ENCODE measurements at regions not wholly inside any gene's neighbourhood (a gene's known extent, or its start where the extent isn't known, plus 50 kb on each side); places are given as distances from the start of the nearest gene placed in this dataset.

DNA sequence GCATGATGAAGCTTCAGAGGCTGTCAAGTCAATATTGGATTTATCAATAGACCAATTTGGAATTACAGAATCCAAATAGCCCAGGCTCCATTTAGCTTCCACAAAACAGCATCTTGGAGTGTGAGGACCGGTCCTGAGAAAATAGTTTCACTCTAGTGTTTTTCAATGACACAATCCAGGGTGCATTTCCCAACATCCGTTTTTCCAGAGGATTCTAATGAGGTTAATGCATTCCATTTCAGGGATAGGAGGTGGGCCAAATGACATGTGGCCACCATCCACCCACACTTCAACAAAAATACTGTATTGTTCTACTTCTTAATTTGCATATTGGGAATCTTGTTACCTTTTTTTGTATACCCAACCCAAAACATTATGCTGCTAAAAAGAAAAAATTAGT lies 229.8 kb upstream of the LDB2 start:
- no peaks in the 10 kb centered on the region for H3K36me3 ChIP-seq
- no peak overlapping the region for H3K4me3 ChIP-seq
- H3K27ac ChIP-seq = no peak overlapping the region
- DNase-seq = no peak
- no peaks in the 10 kb centered on the region for H3K4me1 ChIP-seq
- H3K9me3 ChIP-seq (replicated peaks) = no peaks in the 10 kb centered on the region
- no peaks in the 10 kb centered on the region for H3K27me3 ChIP-seq

DNA sequence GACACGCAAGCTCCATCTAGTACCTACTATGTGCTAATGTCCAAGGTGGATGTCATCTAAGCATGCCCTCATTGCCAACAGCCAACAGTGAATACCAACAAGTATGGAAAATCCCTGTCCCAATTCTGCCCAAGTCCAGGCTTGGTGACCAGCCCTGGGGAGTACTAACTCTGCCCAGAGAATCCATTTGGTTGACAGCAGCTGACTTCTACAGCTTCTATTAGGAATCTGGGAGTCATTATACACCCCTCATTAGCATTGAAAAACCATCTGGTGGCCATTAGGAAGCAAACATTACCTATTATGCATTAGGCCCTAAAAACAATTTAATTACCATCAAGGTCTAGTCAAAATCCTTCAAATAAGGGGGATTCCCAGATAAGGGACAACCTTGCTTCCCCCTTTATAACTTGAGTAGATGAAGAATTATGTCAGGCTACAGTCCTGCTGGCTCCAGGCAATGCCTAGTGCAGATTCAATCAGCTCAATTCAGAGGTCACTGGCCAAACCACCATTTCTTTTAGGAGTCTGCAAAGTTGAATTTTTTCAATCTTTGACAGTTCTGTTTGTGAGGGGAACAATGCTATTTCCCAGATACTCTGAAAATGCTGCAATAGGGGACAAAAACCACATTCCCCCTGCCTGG lies 228.0 kb upstream of the LDB2 start:
- Histone ChIP-seq H3K4me1 (no peaks in the 10 kb centered on the region), H3K27ac (no peak overlapping the region), H3K9me3 (replicated peaks) (no peaks in the 10 kb centered on the region), H3K36me3 (no peaks in the 10 kb centered on the region), H3K4me3 (no peak overlapping the region), H3K27me3 (no peaks in the 10 kb centered on the region)
- DNase-seq = no peak

DNA sequence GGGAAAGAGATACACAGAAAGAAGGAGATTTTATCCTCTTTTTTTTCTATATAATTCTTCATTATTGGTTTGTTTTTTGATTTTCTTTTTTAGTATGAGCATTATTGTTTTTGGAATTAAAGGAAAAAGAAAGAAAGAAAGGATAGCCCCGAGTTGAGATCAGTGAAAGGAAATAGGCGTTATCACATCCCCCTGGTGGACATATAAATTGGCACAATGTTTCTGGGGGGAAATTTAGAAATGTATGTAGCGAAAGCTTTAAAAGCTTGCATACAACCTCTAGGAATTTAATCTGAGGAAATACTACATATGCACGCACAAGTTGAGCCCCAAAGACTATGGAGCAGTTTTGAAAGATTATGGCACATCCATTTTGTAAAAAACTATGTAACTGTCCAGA lies 226.3 kb upstream of the LDB2 start:
- DNase-seq = no peak
- no peak overlapping the region for H3K4me3 ChIP-seq
- no peak overlapping the region for H3K27ac ChIP-seq
- no peaks in the 10 kb centered on the region for H3K4me1 ChIP-seq
- no peaks in the 10 kb centered on the region for H3K9me3 ChIP-seq (replicated peaks)
- no peaks in the 10 kb centered on the region for H3K36me3 ChIP-seq
- H3K27me3 ChIP-seq = no peaks in the 10 kb centered on the region

DNA sequence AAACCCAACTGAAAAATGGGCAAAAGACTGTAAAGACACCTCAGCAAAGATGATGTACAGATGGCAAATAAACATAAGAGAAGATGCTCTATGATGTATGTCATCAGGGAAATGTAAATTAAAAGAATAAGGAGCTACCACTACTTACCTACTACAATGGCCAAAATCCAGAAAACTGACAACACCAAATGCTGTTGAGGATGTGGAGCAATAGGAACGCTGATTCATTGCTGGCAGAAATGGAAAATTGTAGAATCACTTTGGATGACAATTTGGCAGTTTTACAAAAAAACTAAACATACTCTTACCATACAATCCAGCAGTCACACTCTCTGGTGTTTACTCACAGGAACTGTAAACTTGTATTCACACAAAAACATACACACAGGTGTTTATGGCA lies 222.3 kb upstream of the LDB2 start:
- Histone ChIP-seq H3K27ac (no peak overlapping the region), H3K4me1 (no peaks in the 10 kb centered on the region), H3K36me3 (no peaks in the 10 kb centered on the region), H3K9me3 (replicated peaks) (no peaks in the 10 kb centered on the region), H3K27me3 (no peaks in the 10 kb centered on the region), H3K4me3 (no peak overlapping the region)
- no peak for DNase-seq

DNA sequence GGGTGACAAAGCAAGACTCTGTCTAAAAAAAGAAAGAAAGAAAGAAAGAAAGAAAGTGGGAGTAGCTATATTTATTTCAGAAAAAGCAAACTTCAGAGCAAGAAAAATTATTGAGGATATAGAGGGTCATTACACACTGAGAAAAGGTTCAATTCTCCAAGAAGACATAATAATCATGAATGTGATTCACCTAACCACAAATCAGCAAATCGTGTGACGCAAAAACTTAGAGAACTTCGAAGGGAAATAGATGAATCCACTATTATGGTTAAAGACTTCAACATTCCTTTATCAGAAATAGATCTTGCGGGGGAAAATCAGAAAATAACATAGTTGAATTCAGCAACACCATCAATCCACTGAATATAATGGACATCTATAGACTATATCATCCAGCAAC lies 219.3 kb upstream of the LDB2 start:
- H3K27me3 ChIP-seq = no peaks in the 10 kb centered on the region
- no peak overlapping the region for H3K27ac ChIP-seq
- H3K4me3 ChIP-seq = no peak overlapping the region
- H3K9me3 ChIP-seq (replicated peaks) = no peaks in the 10 kb centered on the region
- H3K36me3 ChIP-seq = no peaks in the 10 kb centered on the region
- DNase-seq = no peak
- H3K4me1 ChIP-seq = no peaks in the 10 kb centered on the region

DNA sequence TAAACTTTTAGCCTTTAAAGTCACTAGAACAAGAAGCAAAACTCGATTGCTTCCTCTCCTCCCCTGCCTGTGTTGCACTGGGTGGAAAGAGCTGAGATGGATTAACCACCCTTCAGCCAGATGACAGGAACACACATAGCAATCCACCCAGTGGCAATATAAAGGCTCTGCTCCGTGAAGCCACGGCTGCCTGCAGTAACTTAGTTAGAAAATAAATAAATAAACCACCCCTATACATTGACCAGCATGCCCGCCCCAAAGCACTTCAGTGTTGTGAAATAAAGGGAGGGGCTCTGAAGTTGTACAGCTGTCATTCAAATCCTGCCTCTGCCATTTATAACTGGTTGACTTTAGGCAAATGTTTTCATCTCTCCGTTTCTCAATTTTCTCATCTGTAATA lies 217.1 kb upstream of the LDB2 start:
- Histone ChIP-seq H3K36me3 (no peaks in the 10 kb centered on the region), H3K9me3 (replicated peaks) (no peaks in the 10 kb centered on the region), H3K4me1 (no peaks in the 10 kb centered on the region), H3K4me3 (no peak overlapping the region), H3K27me3 (no peaks in the 10 kb centered on the region), H3K27ac (no peak overlapping the region)
- no peak for DNase-seq

DNA sequence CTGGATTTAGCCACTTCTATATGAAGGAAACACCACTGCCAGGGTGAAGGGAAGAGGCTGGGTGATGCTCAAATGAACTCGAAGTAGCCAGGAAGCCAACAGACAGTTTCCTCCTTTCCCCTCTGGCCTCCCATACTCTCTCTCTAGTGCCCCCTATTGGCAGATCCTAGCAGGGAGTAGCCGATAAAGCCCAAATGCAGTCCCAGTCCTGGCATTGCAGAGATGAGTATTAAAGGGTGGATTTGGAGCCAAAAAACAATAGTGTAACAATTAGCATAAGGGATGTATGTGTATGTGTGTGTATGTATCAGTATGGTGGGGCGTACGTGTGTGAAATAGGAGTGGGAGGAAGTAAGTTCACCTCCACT lies 213.8 kb upstream of the LDB2 start:
- H3K27ac ChIP-seq = no peak overlapping the region
- peak; percentile 17 to 53 for DNase-seq
- no peaks in the 10 kb centered on the region for H3K9me3 ChIP-seq (replicated peaks)
- no peaks in the 10 kb centered on the region for H3K36me3 ChIP-seq
- H3K4me1 ChIP-seq = no peaks in the 10 kb centered on the region
- no peaks in the 10 kb centered on the region for H3K27me3 ChIP-seq
- no peak overlapping the region for H3K4me3 ChIP-seq

DNA sequence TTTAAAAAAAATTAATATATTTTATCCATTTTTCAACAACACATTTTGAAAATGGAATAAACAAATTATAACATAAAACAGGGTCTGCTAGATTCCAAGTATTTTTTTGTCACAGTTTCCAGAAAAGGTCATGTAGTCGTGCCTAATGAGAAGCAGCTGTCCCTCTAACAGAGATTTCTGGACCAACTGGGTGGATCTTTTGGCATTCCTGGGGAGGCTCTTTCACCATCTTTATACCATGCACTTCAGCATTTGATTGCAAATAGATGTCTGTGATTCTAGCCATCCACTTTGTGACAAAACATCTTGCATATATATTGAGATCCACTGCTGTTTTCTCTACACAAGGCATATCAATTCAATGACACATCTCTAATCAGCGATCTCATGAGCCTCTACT lies 210.7 kb upstream of the LDB2 start:
- no peak for DNase-seq

DNA sequence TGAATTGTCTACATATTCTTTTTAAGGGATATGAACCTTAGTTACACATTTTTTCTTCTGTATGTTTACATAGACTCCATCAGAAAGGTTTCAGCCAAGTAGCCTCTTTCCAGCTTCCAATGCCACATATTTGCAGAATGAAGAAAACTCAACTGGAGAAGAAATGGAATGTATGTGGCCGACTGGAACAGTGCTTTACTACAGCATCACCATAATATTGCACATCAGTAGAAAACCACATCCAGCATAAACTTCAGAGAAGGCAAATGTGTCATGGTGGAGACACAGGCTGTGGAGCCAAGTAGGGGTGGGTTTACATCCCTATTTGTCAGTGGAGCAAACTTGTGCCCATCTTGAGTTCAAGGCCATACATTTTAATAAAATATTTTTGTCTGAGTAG lies 204.8 kb upstream of the LDB2 start:
- Histone ChIP-seq H3K4me3 (no peak overlapping the region), H3K36me3 (no peaks in the 10 kb centered on the region), H3K4me1 (no peaks in the 10 kb centered on the region), H3K27ac (no peak overlapping the region), H3K9me3 (replicated peaks) (no peaks in the 10 kb centered on the region), H3K27me3 (no peaks in the 10 kb centered on the region)
- DNase-seq = no peak

More for the DNA sequence above, 210.7 kb upstream of the LDB2 start:
- Histone ChIP-seq H3K27ac (no peak overlapping the region), H3K9me3 (replicated peaks) (no peaks in the 10 kb centered on the region), H3K4me1 (no peaks in the 10 kb centered on the region), H3K27me3 (no peaks in the 10 kb centered on the region), H3K36me3 (no peaks in the 10 kb centered on the region), H3K4me3 (no peak overlapping the region)

DNA sequence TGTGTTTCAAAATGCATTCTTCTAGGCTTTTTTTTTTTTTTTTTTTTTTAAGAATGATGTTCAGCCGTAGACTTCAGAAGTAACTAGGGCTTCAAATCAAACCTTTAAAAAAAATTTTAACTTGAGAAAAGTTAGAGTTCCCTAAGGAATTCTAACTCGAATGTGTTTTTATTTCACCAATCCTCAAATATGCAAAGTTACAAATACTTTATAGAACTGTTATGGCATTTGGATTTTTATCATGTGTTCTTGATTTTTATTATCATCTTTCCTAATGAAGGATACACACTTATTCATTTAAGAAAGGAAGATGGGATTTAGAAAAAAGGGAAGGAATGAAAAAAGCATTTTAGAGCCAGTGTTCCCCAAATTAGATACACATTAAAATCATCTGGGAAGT lies 200.6 kb upstream of the LDB2 start:
- H3K4me1 ChIP-seq = no peaks in the 10 kb centered on the region
- no peak overlapping the region for H3K27ac ChIP-seq
- H3K4me3 ChIP-seq = no peak overlapping the region
- no peaks in the 10 kb centered on the region for H3K9me3 ChIP-seq (replicated peaks)
- no peaks in the 10 kb centered on the region for H3K36me3 ChIP-seq
- no peaks in the 10 kb centered on the region for H3K27me3 ChIP-seq
- no peak for DNase-seq

DNA sequence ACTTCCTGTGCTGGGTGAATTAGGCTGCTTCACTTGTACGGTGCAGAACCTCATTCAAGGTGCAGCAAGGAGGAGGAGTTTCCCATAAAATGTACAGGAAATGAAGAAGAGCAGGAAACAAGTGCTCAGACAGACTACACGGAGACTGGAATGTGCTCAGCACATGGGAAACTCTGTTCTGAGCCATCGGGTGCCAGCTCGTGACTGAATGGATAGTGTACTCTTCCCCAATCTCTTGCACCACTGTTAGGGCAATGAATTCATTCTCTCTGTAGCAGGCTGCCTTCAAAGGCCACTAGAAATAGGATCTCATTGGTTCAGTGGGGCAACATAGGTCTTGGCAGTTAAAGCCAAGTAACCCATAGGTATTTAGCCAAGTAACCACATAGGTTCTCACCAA lies 200.0 kb upstream of the LDB2 start:
- DNase-seq = no peak
- H3K4me3 ChIP-seq = no peak overlapping the region
- H3K9me3 ChIP-seq (replicated peaks) = no peaks in the 10 kb centered on the region
- no peaks in the 10 kb centered on the region for H3K36me3 ChIP-seq
- no peak overlapping the region for H3K27ac ChIP-seq
- no peaks in the 10 kb centered on the region for H3K27me3 ChIP-seq
- no peaks in the 10 kb centered on the region for H3K4me1 ChIP-seq

DNA sequence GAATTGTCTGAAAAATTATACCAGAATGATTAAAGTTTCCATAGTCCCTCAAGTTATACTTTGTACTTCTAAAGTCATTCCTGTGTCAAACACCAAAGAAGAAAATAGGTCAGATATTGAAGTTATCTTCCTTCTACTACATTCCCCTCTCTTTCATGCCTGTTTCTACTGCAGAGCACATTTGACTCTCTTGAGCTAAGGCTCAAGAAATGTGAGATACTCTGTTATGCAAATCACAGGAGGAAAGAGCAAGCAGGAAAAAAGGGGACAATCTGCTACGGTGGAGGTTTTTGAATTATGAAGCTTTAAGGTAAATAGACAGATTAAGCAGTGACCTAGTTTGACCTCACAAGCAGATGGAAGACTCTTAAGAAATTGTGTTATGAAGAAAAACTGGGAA lies 198.9 kb upstream of the LDB2 start:
- no peak overlapping the region for H3K27ac ChIP-seq
- no peaks in the 10 kb centered on the region for H3K36me3 ChIP-seq
- DNase-seq = no peak
- H3K4me1 ChIP-seq = no peaks in the 10 kb centered on the region
- no peaks in the 10 kb centered on the region for H3K9me3 ChIP-seq (replicated peaks)
- no peaks in the 10 kb centered on the region for H3K27me3 ChIP-seq
- no peak overlapping the region for H3K4me3 ChIP-seq

DNA sequence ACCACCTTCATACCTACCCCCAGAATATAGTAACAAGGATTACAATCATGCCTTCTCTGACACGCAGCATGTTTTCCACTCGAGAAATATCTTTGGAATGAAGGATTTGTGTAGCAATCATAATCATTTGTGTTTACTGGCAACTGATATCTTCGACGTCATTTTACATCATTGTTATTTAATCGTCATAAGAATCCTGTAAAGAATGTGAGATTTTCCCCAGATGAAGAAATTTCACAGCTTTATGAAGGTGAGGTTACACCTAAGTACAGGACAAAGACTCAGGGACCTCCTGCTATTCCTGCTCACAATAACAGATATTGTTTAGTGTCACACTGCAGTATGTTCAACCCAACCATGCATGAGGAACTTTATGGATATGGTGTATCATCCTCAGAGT lies 198.2 kb upstream of the LDB2 start:
- Histone ChIP-seq H3K4me1 (no peaks in the 10 kb centered on the region), H3K36me3 (no peaks in the 10 kb centered on the region), H3K27me3 (no peaks in the 10 kb centered on the region), H3K27ac (no peak overlapping the region), H3K4me3 (no peak overlapping the region), H3K9me3 (replicated peaks) (no peaks in the 10 kb centered on the region)
- no peak for DNase-seq

DNA sequence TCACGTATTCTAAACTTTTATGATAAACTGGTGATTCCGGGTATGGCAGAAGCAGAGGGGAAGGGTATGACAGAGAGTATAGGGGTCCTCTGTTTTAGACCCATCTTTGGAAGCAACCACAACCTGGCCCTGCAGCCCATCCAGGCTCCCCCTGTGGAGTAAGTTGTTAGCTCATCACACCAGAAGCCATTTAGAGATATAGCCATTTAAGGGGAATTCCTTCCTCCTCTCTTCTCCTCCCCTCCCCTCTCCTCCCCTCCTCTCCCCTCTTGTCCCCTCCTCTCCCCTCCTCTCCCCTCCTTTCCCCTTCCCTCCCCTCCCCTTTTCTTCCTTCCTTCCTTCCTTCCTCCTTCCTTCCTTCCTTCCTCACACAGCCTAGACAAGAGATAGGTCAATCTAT lies 197.3 kb upstream of the LDB2 start:
- Histone ChIP-seq H3K27me3 (no peaks in the 10 kb centered on the region), H3K27ac (no peak overlapping the region), H3K9me3 (replicated peaks) (no peaks in the 10 kb centered on the region), H3K36me3 (no peaks in the 10 kb centered on the region), H3K4me1 (no peaks in the 10 kb centered on the region), H3K4me3 (no peak overlapping the region)
- no peak for DNase-seq

DNA sequence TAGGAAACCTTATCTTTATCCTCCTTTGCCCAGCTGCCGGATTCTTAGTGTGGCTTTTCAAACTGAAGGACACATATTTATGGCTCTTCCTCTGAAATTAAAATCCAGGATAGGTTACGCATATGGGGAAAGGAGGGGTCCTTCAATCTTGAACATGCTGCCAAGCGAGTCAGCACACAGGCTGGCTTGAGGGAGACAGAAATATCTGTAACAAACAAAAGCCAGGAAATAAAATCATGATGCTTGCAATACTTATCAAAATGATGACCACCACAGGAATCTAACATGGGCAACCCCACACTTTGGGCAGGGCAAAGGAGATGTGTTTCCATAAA lies 196.4 kb upstream of the LDB2 start:
- Histone ChIP-seq H3K4me1 (no peaks in the 10 kb centered on the region), H3K9me3 (replicated peaks) (no peaks in the 10 kb centered on the region), H3K27ac (no peak overlapping the region), H3K36me3 (no peaks in the 10 kb centered on the region), H3K4me3 (no peak overlapping the region), H3K27me3 (no peaks in the 10 kb centered on the region)
- DNase-seq = no peak

DNA sequence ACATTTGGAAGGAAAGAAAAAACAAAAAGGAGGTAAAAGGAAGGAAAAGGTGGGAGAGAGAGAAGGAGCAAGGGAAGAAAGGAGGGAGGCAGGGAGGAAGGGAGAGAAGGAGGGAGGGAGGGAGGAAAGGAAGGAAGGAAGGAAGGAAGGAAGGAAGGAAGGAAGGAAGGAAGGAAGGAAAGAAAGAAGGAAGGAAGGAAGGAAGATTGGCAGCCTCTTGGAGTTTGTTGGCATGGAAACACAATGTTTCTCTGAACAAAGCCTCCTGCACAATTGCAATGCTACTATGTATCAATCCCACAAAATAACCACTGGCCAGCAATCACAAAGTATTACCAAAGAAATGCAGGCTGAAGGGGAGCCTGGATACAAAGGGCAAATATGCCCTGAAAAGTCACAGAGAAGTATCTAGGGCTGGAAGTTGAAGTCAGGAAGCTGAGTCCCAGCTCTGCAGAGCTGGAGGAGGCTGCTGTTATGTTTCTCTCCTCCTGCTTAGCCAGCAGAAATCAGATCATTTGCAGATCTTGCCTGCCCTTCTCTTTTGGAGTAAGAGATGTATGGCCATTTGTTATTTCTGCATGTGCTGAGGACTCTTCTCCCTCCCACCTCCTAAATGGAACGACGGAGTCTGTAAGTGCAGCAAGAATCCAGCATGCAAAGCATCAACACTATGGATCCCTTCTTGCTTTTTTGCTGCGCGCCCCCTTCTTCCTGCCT lies 195.9 kb upstream of the LDB2 start:
- no peaks in the 10 kb centered on the region for H3K27me3 ChIP-seq
- no peak for DNase-seq
- no peaks in the 10 kb centered on the region for H3K4me1 ChIP-seq
- H3K36me3 ChIP-seq = no peaks in the 10 kb centered on the region
- H3K27ac ChIP-seq = no peak overlapping the region
- no peak overlapping the region for H3K4me3 ChIP-seq
- no peaks in the 10 kb centered on the region for H3K9me3 ChIP-seq (replicated peaks)
